ENCODE measurements at regions not wholly inside any gene's neighbourhood (a gene's known extent, or its start where the extent isn't known, plus 50 kb on each side); places are given as distances from the start of the nearest gene placed in this dataset.

DNA sequence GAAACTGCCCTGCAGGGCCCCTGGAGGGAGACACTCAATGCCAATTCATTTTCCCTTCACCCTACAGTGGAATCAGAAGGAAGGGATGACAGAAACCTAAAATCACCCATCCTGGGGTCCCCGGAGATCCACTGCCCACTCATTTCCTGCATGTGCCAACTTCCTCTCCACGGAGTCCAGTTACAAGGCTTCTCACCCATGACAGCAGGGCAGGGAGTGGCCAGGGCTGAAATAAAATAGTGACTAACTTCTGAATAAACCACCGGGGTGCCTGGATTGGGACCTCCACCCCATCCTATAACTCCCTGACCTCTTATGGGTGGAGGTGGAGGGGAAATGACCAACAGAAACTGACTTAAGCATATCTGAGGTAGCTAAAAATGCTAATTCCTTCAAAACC is 362.3 kb downstream of the MAFB start:
- no peak for TF ChIP-seq CTCF (IDR thresholded peaks at IDR 0.05)
- TF ChIP-seq POLR2A (IDR thresholded peaks at IDR 0.05), result no peak
- no peak for TF ChIP-seq POLR2AphosphoS5 (IDR thresholded peaks at IDR 0.05)
